CD4-positive, alpha-beta T cell treated with Interleukin-6 for 4 hours (primary cell): ENCODE measurements at regions not wholly inside any gene's neighbourhood (a gene's known extent, or its start where the extent isn't known, plus 50 kb on each side); places are given as distances from the start of the nearest gene placed in this dataset.

ENCODE experiments used
- DNase-seq: peaks from one replicate; pipeline ENCODE4 v3.0.0-alpha.2; 2020; ENCODE audit warnings: mixed read lengths

DNA sequence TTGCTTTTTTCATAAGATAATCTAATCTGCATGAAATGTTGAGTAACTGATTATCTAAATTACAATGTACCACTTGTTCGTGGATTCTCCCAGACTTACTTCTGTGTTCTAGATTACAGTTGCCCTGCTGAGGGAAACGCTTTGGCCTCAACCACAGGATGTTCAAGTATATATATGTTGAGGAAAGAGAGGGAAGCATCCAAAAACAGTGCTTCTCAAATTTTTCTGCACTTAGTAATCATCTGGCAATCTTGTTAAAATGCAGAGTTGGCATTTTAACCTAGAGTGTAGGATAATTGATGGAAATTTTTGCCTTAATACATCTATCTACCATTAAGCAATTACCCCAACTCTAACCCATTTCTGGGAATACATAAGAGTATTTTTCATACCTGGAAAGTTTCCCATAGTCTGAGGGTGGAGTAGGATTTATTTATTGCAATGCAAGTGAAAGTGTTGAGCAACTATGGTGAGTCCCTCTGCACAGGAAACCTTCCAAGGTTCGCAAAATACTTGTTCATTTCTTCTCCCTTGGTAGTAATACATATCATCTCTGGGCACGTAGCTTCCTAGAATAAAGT lies 59.6 kb upstream of the C1GALT1 start:
- no peak for DNase-seq

DNA sequence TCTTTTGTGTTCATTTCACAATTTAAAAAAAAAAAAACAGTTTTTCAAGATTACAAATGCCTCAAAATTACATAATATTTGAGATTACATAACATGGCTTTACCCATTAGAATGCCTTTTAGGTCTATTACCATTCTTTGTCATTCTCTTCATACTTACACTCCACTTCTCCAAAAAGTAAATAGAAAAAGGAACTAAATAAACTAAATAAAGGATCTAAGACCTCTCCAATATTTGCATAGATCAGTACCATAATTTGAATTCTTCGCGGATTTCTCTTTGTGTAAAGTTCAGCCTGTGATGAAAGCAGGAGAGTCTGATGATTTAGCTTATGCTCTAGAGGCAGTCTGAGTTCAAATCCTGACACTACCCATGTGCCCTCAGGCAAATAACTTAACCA lies 56.4 kb upstream of the C1GALT1 start:
- DNase-seq, result no peak

DNA sequence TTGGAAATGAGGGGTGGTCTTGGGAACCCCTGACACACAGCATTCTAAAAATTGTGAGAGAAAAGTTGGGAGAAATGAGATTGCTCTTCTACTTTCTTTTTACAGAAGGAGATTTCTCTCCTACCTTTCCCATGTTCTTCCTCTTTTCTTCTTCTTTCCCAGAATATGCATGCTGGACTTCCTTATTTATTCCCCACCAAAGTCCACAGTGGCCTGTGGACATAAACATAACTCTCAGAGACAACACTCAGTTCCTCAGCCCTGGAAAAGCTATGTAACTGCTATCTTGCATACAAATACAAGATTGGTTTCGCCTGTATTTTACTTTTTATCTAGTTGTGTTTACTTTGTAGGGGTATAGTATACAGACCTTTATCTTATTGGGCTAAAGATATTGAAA lies 54.6 kb upstream of the C1GALT1 start:
- DNase-seq, result no peak

DNA sequence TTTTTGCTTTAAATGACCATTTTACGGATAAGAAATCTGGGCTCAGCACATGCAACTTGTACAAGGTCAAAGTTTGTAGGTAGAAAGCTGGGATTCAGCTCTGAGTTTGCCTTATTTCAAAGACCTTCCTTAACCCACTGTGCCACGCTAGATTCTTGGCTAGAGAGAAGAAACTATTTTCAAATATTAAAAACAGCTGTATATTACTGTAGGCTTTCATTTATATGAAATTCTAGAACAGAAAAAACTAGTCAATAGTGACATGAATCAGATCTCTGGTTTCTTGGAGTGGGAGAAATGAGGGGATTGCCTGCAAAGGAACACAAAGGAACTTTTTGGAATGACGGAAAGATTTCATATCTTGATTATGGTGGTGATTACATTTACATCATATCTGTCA lies 53.0 kb upstream of the C1GALT1 start:
- no peak for DNase-seq

DNA sequence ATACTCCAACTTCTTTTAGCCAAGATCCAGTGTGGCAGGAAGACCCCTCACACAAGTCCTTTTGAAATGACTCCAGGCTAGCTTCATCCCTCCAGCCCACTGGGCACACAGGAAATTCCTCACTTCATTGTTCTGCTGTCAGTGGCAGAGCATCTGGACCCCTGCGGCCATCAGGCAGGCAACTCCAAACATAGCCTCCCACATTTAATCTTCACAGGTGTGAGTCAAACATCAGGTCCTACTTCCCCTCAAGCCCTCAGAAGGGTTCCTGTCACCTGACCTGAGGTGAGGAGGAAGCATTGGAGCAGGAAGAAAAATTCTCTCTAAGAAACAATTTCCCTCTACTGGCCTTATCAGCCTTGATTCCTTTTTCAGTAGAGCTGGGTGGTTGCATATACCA lies 51.1 kb upstream of the C1GALT1 start:
- no peak for DNase-seq
